ENCODE measurements at regions not wholly inside any gene's neighbourhood (a gene's known extent, or its start where the extent isn't known, plus 50 kb on each side); places are given as distances from the start of the nearest gene placed in this dataset.

- no peak for TF ChIP-seq EZH2 (IDR thresholded peaks at IDR 0.05; ENCODE audit: borderline replicate concordance, insufficient read depth, low read length, poor library complexity, severe bottlenecking)
- TF ChIP-seq REST (IDR thresholded peaks at IDR 0.05; ENCODE audit: borderline replicate concordance) = no peak
- no peak for TF ChIP-seq EP300 (conservative IDR thresholded peaks at IDR 0.05; ENCODE audit: poor library complexity, severe bottlenecking)
- no peak for TF ChIP-seq CTCF (IDR thresholded peaks at IDR 0.05; ENCODE audit: poor library complexity, severe bottlenecking)
- no peak for TF ChIP-seq RAD21 (conservative IDR thresholded peaks at IDR 0.05)
- TF ChIP-seq POLR2AphosphoS5 (IDR thresholded peaks at IDR 0.05) = no peak
- TF ChIP-seq SMC3 (conservative IDR thresholded peaks at IDR 0.05; ENCODE audit: poor library complexity) = no peak
- no peak for TF ChIP-seq TAF1 (IDR thresholded peaks at IDR 0.05; ENCODE audit: low read depth)
- TF ChIP-seq MXI1 (conservative IDR thresholded peaks at IDR 0.05; ENCODE audit: poor library complexity, severe bottlenecking) = no peak
These were observed 59.4 kb upstream of the NKX2-2 start for GRCh38 chr20:21573259-21573658.

All from neural cell (in vitro differentiated cells).